ENCODE measurements at regions not wholly inside any gene's neighbourhood (a gene's known extent, or its start where the extent isn't known, plus 50 kb on each side); places are given as distances from the start of the nearest gene placed in this dataset.
A peak's percentile ranks its signal among the peaks of the same experiment; 100 is the strongest.

DNA sequence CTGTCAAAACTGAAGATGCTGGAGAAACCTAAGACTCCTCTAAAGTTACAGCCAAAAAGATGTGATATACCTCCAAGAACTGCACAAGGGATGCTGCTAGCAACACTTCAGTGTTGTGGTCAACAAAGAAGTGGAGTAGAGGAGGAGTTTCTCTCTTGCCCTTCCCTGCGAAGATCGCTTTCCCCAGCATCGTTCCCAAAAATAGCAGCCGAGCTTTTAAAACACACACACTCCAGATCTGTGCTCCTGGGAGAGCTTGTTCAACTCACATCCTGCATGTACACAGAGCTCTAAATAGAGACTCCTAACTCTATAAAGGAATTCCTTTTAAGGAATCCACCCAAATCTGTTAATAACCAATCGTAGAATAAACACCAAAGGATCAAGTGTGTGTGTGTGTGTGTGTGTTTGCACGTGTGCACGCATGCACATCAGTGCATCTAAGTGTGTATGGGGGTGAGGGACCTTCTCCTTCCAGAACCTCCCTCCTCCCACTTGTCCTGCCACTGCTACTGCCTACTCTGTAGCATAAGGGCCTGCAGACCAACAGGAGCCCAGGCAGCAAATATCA lies 58.5 kb downstream of the PSMG1 start:
- DNase-seq = no peak

DNA sequence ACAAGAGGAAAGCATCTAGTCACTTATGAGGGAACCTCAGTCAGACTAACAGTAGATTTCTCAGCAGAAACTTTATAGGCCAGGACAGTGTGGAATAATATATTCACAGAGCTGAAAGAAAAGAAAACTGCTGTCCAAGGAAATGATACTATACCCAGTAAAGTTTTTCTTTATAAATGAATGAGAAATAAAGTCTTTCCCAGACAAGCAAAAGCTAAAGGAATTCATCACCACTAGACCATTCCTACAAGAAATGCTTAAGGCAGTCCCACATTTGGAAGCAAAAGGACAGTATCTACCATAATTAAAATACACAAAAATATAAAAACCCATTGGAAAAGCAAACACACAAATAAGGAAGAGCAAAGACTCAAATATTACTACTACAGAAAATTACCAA lies 59.9 kb downstream of the PSMG1 start:
- no peak for DNase-seq

DNA sequence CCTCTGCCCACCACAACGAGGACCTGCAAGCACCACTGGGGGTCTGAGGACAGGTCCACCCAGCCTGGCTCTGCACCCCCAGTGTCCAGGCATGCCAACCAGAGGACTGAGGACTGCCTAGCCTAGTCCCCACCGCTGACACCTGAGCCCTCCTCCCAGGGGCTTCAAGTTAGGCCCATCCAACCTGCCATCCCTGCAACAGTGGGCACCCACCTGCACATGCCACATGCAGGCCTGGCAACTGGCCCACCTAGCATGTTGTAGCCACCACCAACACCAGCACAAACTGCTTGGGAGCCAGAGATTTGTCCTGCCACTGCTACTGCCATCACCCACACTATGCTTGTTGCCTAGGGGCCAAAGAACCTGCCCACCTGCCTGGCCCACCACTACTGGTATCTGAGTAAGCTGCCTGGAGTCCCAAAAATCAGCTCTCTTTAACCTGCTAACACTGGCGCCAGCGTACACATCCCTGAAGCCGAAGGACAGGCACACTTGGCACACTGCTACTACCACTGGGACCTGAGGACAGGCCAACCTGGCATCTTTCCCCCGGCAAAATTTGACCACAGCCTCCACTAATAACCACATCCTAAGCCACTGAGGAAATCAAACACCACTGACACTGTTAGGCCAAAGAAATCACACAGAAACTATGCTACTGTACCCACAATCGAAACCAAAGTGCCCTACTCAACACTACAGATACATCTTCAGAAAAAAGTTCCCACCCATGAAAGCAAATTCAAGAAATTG lies 61.5 kb downstream of the PSMG1 start:
- DNase-seq = no peak

DNA sequence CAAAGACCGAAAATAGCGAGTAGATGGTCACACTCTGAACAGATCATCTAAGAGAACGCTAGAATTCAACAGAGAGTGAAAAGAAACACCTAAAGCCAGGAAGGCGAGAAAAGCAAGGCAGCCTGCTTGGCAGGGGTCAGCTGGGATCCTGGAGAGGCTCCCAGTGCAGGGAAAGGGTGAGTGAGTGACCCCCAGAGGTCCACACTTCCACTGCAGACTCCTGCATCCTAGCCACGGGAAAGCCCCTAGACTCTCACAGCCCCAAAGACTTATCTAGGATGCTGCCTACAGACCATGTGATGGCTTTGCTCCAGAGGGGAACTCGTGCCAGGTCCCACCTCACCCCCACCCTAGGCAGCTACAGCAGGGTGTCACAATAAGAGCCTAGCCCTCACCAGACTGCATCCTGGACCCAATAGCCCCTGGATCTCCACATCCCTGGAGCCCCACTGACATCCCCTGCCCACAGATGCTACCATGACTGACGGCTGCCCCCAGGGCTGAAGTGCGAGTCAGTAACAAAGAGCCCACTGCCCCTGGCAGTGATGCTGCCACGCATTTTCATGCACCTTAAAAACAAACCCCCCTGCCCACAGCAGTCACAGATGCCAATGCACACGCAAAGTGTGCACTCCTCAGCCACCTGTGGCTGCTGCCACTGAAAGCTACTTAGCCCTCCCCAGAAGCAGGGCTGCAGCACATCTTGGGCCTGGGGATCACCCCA lies 62.2 kb downstream of the PSMG1 start:
- no peak for DNase-seq

DNA sequence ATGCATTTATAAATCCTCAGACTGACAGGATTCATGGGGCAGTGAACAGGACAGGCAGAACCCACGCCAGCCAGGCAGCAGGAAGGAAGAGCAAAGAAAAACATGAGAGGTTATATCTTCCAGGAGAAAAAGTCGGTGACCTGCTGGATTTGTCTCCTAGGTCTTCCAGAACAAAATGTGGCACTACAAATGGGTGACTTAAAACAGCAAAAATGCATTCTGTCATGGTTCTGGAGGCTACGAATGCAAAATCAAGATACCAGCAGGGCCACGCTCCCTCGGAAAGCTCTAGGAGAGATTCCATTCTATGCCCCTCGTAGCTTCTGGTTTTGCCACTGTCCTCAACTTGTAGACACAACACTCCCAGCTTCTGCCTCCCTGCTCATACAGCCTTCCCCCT lies 63.4 kb downstream of the PSMG1 start:
- no peak for DNase-seq

DNA sequence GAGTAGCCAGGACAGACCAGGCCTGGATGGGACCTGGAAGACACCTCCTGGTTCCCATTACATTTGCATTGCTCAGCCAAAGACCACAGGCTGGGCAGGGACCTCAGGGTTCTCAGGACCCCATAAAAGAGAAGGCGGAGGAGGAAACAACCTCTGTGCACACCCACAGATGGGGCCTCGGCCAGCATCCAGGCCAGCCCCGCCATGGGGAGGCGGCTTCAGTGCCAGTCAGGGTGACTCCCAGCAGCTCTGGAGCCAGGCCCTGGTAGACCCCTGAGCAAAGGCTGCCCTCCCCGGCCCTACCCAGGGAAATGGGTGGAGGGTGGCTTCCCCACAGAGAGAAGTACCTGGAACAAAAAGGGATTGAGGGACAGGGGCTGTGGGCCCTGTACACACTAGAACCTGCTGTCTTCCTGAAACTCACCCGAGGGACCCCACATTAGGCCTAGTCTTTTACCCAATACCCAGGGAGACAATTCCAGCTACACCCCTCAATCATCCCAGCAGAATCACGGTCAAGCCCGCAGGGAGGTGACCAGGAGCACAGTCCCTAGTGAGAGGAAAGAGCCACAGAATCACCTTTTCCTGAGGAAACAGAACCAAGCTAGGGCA lies 64.5 kb downstream of the PSMG1 start:
- DNase-seq = no peak

DNA sequence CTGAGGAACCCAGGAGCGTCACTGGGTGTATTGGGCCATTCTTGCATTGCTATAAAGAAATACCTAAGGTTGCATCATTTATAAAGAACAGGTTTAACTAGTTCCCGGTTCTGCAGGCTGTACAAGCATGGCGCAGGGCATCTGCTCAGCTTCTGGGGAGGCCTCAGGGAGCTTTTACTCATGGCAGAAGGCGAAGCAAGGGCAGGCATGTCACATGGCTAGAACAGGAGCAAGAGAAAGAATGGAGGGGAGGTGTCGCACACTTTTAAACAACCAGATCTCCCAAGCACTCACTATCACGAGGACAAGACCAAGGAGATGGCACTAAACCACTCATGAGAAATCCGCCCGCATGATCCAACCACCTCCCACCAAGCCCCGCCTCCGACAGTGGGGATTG lies 65.2 kb downstream of the PSMG1 start:
- DNase-seq = no peak

DNA sequence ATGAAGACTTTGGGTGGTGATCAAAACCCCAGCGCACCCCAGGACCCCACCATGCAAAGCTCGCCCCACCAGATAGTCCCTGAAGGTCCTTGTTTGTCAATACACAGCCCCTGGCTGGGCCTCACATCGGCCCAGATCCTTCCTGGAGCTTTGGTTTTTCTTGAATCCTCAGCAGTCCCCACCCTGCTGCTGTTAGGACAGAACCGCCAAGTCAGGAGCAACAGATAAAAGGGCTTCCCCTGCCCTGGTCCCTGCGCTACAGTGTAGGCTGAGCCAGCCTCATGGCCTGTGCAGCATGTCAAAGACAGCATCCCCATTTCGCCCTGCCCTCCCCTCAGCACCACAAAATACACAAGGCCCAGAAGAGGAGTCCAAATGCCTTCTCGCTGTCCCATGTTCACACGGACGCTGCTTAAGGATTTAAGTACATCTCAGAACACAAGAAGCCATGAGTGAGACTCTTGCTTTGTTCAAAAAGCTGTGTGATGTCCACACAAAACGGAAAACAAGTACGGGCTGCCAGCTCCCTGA lies 65.7 kb downstream of the PSMG1 start:
- no peak for DNase-seq

DNA sequence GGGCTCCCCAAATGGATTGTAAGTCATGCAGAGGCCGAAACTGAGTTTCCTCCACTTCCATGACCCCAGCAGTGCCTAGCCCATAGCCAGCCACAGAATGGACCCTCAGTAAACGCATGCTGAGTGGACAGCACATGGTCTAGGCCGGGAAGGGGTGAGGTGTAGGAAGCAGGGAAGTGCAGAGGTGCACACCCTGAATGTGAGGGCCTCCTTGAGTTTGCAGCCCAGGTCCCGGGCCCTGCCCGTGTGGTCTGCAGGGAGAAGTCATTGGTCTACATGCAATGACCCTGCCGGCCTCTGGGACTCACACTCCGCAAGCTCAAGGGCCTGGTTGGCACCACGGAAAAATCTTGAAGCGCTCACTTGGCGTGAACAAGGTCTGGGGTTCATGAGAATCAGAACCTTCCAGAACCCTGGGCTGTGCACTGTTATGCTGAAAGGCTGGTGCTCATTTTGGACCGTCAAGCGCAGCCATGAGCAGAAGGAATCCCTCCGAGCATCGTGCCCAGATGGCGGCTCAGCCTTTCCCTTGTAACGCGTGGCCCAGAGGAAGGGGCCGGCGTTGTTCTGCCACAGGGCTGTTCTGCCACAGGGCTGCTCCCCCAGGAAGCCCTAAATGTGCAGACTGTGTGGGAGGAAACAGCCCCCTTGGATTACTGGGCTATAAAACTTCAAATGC lies 66.4 kb downstream of the PSMG1 start:
- DNase-seq = no peak

DNA sequence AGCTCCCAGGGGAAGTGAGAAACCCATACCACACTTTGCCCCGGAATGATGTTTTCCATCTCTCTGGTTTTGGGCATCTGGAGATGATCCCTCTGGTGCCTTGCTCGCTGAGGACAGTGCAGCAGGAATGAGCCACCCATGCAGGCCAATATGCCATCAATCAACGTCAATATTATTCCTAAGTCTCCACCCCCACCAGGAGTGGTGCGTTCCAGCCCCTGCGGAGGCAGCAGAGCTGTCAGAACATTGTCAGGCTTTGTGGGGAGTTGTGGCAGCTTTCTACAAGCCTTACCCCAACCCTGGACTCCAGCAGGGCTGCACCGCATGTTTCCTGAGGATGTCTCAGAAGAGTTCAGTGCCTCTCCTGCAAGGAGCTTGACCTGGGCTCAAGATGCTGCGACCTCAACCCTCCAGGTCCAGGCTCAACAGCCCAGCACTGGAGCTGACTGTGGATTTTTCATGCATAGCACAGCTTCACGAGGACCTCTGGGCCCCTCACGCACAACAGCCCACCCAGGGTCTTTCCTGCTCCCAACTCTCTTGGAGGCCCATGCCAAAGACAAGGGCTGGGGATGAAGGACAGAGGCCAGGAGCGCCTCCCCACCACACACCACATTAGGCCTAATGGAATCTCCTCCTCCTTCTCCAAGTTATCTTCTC lies 67.5 kb downstream of the PSMG1 start:
- no peak for DNase-seq

DNA sequence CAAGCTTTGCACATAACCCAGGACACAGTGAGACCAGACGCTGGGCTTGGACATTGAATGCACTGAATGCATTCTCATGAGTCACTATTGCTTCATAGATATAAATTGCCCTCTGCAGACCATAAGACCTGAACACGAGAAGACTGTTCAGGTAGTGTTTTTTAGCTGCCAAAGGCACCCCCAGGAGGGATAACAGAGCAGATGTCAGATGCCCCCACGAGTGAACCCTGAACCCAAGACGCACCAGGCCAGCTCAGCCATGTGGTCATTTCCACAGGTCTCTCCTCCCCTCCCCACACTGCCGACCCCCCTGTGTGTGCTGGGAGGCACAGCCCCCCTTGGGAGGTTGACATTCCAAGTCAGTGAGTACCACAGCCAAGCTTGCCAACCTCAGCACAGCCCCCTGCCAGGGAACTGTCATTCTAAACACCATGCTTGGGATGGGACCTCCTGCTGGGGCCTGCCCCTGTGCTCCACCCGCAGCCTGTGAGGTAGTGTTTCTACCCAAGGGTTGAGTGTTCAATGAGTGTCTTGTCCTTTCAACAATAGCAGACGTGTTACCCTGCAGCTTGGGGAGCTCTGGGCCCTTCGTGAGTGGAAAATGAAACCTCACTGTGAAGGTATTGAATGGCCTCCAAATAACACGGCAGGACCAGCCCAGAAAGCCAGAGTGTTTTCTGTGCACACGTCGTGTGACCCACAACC lies 68.2 kb downstream of the PSMG1 start:
- peak; percentile 75 for DNase-seq

DNA sequence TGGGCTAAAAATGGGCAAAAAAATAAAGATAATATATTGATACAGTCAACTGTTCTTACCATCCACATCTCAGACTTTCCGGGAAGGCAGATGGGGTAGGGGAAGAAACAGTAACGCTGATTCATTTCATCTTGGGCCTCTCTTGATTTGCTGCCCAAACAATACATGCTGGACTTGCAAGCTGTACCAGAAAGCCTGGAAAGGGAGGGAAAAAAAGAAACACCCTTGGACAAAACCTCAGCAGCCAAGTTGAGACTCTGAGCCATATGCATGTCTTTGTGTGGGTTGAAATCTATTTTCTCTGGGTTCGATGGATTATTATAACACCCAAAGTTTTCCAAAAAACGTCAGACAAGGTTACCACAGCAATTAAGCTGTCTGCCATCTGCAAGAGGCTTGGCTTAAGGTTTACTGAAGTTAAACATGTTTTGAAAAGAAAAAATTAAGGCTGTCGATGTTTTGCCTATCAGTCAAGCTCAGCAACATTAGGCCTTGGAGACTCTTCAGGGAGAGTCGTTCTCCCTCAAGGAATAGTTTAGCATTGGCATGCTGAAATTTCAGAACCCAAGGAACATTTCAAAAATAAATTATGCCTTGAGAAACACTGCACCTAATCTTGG lies 71.2 kb downstream of the PSMG1 start:
- DNase-seq = no peak

DNA sequence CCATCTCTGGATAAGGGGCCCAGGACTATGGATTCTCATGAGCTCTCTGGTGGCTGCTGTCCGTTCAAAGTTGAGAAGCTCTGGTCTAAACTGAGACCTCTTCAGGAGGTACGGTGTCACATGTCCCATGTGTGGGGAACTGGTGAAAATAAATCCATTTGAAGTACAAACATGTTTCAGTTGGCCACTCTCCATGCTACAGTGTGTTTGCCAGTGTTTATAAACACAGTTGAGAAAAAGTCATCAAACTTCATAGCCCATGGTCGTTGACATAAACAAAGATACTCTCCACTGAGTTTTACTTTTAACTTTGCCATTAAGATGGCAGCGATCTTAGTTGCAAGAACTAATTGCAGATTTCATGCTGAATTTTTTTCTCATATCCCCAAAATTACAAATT lies 72.8 kb downstream of the PSMG1 start:
- DNase-seq = no peak

DNA sequence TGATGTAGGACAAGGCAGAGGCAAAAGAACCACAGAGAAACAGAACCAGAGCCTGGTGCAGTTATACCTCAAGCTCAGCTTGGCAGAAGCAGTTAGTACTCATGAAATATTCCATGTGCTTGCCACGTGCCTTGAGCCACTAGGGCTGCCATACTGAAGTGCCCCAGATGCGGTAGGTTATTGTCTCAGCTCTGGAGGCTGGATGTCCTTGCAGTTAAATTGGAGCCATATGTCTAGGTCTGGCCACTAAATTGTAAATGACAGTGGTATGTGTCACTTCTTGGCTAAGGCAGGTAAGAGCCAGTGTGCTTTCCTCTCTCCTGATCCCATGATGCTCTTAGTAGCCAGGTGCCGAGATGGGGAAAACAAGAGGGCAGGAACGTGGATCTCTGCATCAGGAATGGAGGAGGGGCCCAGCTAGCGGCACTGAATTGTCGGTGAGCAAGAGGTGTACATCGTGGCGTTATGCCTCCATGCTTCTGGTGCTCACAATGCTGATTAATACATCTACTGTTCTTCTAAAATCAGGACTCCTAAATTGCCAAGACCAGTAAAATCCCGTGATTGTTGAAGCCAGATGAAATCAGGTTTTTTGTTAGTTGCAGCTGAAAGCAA lies 73.5 kb downstream of the PSMG1 start:
- no peak for DNase-seq

DNA sequence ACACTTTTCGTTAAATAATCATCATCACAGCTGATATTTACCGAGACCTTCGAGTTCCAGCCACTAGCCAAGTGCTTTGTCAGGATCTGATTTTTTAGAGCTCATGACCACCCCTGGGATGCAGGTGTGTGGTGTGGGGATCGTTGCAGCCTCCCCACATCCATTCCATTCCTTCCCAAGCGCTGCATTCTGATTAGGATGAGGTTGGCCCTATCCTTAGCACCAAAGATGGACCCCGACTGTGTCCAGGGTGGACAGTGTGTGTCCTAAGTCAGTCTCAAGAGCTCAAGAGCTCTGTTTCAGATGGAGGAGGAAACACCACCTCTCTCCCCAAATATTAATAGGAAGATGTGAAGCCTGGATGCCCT lies 74.1 kb downstream of the PSMG1 start:
- DNase-seq = no peak

DNA sequence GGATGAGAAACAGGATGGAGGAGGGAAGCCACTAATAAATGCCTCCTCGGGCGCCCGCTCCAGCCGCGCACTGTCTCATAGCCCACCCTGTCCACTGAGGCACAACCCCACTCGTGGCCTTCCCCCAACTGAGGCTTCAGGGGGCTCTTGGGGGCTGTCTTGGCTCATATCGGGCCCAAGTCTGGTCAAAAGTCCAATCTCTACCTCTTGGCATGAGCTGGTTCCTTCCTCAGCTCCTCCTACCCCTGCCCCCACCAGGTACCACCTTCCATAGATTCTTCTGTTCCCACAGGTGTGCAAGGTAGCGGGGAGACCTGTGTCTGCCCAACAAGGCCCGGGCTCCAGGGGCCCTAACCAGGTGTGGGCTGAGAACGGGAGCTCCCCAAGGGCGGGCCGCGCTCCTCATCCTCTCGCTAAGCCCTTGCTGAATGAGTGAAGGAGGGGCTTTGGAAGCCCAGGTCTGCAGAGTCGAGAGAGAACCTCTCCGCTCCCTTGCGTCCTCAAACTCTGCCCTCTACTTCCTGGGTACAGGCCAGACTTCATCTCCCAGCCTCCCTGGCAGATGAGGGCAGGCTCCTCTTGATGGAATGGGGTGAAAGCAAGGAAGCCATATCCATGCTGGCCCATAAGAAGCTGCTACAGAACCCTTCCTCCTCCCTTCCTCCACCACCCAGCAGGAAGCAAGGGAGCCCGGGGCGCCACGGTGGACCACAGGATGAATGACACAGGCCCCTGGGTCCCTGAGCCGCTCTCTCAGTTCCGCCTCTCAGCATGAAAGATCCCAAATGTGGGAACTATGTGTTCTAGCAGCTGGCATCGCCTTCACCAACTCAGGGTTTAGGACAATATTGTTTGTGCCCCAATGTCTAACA lies 74.7 kb downstream of the PSMG1 start:
- no peak for DNase-seq

DNA sequence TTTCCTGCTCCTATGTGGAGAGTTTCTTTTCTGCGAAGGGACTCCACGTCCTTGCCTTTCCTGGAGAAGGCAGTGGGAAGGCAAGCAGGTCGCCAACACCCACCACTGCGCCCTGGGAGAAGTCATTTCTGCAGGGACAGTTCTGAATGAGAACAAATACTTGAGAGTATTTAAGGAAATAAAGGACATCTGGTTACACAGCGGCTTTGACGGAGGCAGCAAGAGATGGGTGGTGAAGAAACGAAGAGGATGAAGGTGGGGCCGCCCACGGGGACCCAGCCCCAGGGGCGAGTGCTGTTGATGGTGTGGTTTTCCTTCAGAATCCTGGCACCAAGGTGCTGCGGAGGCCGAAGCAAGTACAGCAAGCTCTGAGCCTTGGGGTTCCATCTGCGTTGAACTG lies 75.5 kb downstream of the PSMG1 start:
- no peak for DNase-seq

DNA sequence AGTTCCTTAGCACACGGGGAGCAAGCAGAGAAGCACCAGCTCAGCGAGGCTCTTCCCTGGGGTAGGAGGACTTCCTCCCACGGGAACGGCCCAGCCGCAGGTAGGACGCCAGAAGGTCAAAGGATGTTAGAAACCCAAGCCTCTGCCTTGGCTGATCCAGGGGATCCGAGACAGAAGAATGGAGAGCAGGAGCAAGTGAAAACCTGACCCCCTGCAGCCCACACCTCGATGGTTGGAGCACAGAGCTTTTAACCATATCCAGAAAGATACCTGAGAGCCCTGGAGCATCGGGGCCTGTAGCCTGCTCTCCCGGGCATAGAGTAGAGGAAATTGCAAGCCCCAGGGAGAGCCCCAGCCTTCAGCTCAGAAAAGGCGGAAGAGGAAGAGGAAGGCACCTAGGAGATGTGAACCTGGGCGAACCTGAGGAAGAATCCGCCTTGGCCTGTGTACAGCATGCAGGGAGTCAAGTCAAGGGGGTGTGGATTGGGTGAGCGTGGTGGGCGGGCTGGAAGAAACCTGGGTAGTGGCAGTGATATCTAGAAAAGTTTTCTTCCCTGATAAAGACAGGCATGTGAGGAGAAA lies 76.3 kb downstream of the PSMG1 start:
- DNase-seq = no peak

DNA sequence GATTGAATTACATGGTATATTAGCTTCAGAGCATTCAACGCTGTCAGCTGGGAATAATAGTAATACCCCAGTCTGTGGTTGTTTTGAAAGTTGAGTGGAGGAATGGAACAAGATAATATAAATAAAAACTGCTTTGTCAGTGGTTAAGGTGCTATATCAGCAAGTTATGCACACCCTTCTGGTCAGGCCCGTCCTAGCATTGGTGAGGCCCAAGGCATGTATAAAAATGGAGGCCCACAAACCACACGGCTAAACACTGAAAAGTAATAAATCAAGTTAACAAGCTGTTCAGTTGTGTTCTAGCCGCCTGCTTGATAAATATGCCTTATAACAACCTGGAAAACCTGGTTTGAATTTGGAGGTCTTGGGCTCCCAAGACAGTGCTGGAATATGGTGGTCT lies 77.4 kb downstream of the PSMG1 start:
- DNase-seq = no peak

DNA sequence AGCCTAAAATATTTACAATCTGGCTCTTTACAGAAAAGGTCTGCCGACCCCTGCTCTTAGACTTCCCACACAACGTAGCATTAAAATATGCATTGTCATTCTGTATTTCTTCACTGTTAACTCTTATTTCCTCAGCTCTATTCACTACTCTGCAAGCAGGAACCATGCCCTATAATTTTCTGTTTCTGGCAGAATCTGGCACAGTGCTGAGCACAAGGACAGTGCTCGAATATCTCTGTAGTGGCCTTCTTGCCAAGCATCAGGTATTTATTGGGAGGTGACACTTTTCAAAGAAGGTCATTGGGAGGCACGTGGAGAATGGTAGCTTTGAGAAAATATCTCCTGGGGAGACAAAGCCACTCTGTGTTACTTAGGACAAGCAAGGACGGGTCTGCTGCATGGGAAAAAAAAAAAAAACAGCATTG lies 77.9 kb downstream of the PSMG1 start:
- DNase-seq = no peak
